SK-N-SH (cell line): ENCODE measurements at regions not wholly inside any gene's neighbourhood (a gene's known extent, or its start where the extent isn't known, plus 50 kb on each side); places are given as distances from the start of the nearest gene placed in this dataset.

ENCODE experiments used
- CTCF ChIP-seq: fragments of 200-600 bp; sonication (generic); IDR thresholded peaks from 2 replicates; pipeline ENCODE4 v1.6.1; 2017; ENCODE audit warnings: antibody characterized with exemption, mild to moderate bottlenecking, moderate library complexity
- EP300 ChIP-seq, 2 experiments: IDR thresholded peaks; 2 replicates each; pipeline versions ENCODE4 v1.4.0 to v1.6.1; 2012; ENCODE audit warnings: borderline replicate concordance in 1 of 2, low read depth in 1 of 2, low read length in 1 of 2
- EZH2phosphoT487 ChIP-seq: fragments of 200-600 bp; sonication (generic); IDR thresholded peaks from 2 replicates; pipeline ENCODE4 v1.6.1; 2017; ENCODE audit warnings: low read depth, mixed run types, mild to moderate bottlenecking, antibody characterized with exemption, moderate library complexity, borderline replicate concordance
- GATA2 ChIP-seq: sonication (generic); formaldehyde crosslinking; IDR thresholded peaks from 2 replicates; pipeline ENCODE4 v1.5.0; 2020; ENCODE audit warnings: mild to moderate bottlenecking, missing genetic modification reagents
- NFIC ChIP-seq: IDR thresholded peaks from 2 replicates; pipeline ENCODE4 v1.4.0; 2012; ENCODE audit warnings: borderline replicate concordance
- POLR2AphosphoS5 ChIP-seq: IDR thresholded peaks from 2 replicates; pipeline ENCODE4 v1.6.1; 2012; ENCODE audit warnings: low read depth, low read length
- RAD21 ChIP-seq: IDR thresholded peaks from 2 replicates; pipeline ENCODE4 v1.6.1; 2012; ENCODE audit warnings: mild to moderate bottlenecking, low read length
- RCOR1 ChIP-seq: fragments of 150-350 bp; IDR thresholded peaks from 2 replicates; pipeline ENCODE4 v1.6.1; 2017; ENCODE audit warnings: antibody characterized with exemption, low read length
- REST ChIP-seq: IDR thresholded peaks from 2 replicates; pipeline ENCODE4 v1.6.1; 2012; ENCODE audit warnings: mild to moderate bottlenecking, low read depth, low read length, moderate library complexity
- SIN3A ChIP-seq: IDR thresholded peaks from 2 replicates; pipeline ENCODE4 v1.6.1; 2012; ENCODE audit warnings: low read depth, mild to moderate bottlenecking, low read length, moderate library complexity, borderline replicate concordance
- TAF1 ChIP-seq: IDR thresholded peaks from 2 replicates; pipeline ENCODE4 v1.6.1; 2012; ENCODE audit warnings: low read depth, mild to moderate bottlenecking, low read length, moderate library complexity, borderline replicate concordance
- YY1 ChIP-seq: IDR thresholded peaks from 2 replicates; pipeline ENCODE4 v1.4.0; 2012; ENCODE audit warnings: low read depth, mild to moderate bottlenecking
- TF ChIP-seq, protein P1 (sequence below): IDR thresholded peaks from 2 replicates; pipeline ENCODE4 v1.4.0; 2012; ENCODE audit warnings: low read depth
- TF ChIP-seq, protein P2 (sequence below): fragments of 150-350 bp; IDR thresholded peaks from 2 replicates; pipeline ENCODE4 v1.6.1; 2017; ENCODE audit warnings: antibody characterized with exemption, low read length, low read depth, borderline replicate concordance

DNA sequence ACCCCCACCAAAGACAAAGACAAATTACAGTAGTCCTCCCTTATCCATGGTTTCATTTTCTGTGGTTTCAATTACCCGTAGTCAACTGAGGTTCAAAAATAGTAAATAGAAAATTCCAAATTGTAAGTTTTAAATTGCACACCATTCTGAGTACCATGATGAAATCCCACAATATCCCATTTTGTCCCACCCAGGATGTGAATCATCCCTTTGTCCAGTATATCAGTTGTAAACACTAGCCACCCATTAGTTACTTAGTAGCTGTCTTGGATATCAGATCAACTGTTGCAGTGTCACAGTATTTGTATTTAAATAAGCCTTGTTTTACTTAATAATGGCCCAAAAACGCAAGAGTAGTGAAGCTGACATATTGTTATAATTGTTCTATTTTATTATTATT lies 364.0 kb upstream of the ARID1B start:
- TF ChIP-seq RCOR1: no peak
- TF ChIP-seq NFIC: no peak
- TF ChIP-seq REST: no peak
- no peak for TF ChIP-seq YY1
- TF ChIP-seq, protein P1, sequence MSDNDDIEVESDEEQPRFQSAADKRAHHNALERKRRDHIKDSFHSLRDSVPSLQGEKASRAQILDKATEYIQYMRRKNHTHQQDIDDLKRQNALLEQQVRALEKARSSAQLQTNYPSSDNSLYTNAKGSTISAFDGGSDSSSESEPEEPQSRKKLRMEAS: no peak
- no peak for TF ChIP-seq EZH2phosphoT487
- no peak for TF ChIP-seq CTCF
- no peak for TF ChIP-seq GATA2 (CRISPR knock-in tag)
- no peak for TF ChIP-seq EP300 (IDR thresholded peaks at IDR 0.05; ENCODE audit: borderline replicate concordance in 1 of 2, low read depth in 1 of 2, low read length in 1 of 2)
- TF ChIP-seq POLR2AphosphoS5: no peak
- TF ChIP-seq RAD21: no peak
- TF ChIP-seq TAF1: no peak
- TF ChIP-seq, protein P2, sequence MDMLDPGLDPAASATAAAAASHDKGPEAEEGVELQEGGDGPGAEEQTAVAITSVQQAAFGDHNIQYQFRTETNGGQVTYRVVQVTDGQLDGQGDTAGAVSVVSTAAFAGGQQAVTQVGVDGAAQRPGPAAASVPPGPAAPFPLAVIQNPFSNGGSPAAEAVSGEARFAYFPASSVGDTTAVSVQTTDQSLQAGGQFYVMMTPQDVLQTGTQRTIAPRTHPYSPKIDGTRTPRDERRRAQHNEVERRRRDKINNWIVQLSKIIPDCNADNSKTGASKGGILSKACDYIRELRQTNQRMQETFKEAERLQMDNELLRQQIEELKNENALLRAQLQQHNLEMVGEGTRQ: no peak
- TF ChIP-seq SIN3A: no peak
